ENCODE measurements at regions not wholly inside any gene's neighbourhood (a gene's known extent, or its start where the extent isn't known, plus 50 kb on each side); places are given as distances from the start of the nearest gene placed in this dataset.

DNA sequence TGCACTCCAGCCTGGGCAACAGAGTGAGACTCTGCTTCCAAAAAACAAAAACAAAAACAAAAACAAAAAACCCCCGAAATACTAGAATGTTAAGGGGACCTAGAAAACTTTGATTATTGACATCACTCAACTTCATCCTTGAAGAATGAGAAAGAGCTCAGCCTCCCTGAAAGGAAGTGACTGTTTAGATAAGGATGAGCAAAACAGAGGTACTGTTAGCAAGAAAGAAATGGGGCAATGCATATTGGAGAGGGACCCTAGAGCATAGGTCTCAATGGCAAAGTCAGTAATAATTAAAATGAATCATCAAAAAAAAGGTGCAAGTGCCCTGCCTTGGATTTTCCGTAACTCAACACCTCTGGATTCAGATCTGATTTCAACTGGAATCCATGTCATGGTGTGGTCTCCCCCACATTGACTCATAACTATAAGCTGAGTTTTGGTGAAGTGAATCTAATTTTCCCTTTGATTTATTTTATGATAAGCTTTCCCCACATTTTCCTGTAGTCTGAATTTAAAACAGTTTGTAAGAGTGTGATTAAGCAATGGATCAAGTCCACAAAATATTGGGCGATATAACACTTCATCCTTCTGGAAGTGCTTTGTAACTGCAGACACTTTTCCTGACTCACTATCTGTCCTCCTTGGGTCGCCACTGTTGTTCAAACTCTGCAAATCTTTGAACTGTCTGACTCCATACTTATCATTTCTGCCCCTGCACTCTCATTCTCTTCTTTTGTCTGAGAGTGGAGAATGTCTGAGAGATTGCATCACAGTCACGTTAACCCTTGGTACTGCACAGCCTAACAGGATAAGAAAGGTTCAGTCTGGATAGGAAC, 224.8 kb upstream of the LYZL1 start:
- H3K4me3 ChIP-seq, result no peak overlapping the region
- H3K4me1 ChIP-seq (ENCODE audit: insufficient read depth), result peaks cover 7% of the 10 kb centered on the region
- no peak overlapping the region for H3K27ac ChIP-seq
- H3K27me3 ChIP-seq, result no peaks in the 10 kb centered on the region
- no peaks in the 10 kb centered on the region for H3K36me3 ChIP-seq
- WGBS, 3 donors, result 57 to 67% (median 66%) methylated on average over 5 of the region's 5 CpGs
- H3K9me3 ChIP-seq, result no peaks in the 10 kb centered on the region
- TF ChIP-seq CTCF (IDR thresholded peaks at IDR 0.05) (peak in 1 of 3 donors; percentile 11), POLR2A (IDR thresholded peaks at IDR 0.05) (no peak), EP300 (IDR thresholded peaks at IDR 0.05) (no peak)
- DNase-seq, result no peak
- intact Hi-C loops (cut with DNase I), result no loop called here

DNA sequence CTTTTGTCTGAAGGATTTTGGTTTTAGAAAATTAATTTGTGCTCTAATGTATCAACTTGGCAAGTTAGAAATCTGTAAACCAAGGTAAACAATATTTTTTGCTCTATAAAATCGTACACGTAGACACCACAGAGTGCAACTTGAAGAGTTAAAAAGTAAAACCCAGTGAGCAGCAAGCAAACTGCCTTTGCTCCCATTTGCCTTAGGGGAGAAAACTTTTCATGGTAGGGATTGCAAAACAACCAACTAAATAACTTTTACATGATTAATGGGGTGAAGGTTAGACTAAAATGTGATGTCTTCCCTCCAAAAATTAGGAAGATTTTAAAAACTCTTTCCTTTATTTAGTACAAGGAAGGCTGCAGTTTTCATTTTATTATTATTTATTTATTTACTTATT, 224.2 kb upstream of the LYZL1 start:
- Histone ChIP-seq H3K36me3 (no peaks in the 10 kb centered on the region), H3K4me3 (no peak overlapping the region), H3K27me3 (no peaks in the 10 kb centered on the region), H3K9me3 (no peaks in the 10 kb centered on the region), H3K4me1 (ENCODE audit: insufficient read depth) (peaks cover 5% of the 10 kb centered on the region), H3K27ac (no peak overlapping the region)
- intact Hi-C loops (cut with DNase I), result no loop called here
- DNase-seq, result no peak
- WGBS, 3 donors, result 43 to 53% (median 48%) methylated on average over 2 of the region's 2 CpGs
- no peak for TF ChIP-seq CTCF (IDR thresholded peaks at IDR 0.05)
- TF ChIP-seq POLR2A (IDR thresholded peaks at IDR 0.05), result no peak
- TF ChIP-seq EP300 (IDR thresholded peaks at IDR 0.05), result no peak

- peaks cover 4% of the 10 kb centered on the region for H3K4me1 ChIP-seq (ENCODE audit: insufficient read depth)
- TF ChIP-seq POLR2A (IDR thresholded peaks at IDR 0.05) (no peak), CTCF (IDR thresholded peaks at IDR 0.05) (no peak), EP300 (IDR thresholded peaks at IDR 0.05) (no peak)
- no peak overlapping the region for H3K4me3 ChIP-seq
- no peaks in the 10 kb centered on the region for H3K9me3 ChIP-seq
- no peak overlapping the region for H3K27ac ChIP-seq
- no peak for DNase-seq
- no peaks in the 10 kb centered on the region for H3K36me3 ChIP-seq
- intact Hi-C loops (cut with DNase I), result no loop called here
- no peaks in the 10 kb centered on the region for H3K27me3 ChIP-seq
- 35 to 45% (median 42%) methylated on average over 3 of the region's 3 CpGs for whole genome bisulfite sequencing, 3 donors
These were observed 221.7 kb upstream of the LYZL1 start for GRCh38 chr10:29067161-29067560.

DNA sequence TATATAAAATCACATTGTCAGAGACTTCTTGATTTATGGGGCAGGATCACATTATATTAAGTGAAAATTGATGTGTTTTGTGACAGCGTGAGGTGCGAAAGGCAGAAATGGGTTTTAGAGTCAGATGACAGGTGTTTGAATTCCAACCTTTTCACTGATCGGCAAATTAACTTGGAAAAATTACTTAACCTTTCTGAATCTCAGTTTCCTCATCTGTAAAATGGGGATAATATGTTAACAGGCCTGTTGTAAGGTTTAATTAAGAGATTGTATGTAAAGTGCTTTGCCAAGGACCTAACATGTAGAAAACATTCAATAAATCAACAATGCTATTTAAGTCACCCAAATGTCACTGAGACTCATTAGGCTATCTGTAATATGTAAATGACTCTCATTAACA, 221.2 kb upstream of the LYZL1 start:
- H3K27ac ChIP-seq, result no peak overlapping the region
- no peak overlapping the region for H3K4me3 ChIP-seq
- intact Hi-C loops (cut with DNase I), result no loop called here
- 79 to 96% (median 96%) methylated on average over 3 of the region's 3 CpGs for WGBS, 3 donors
- peaks cover 4% of the 10 kb centered on the region for H3K4me1 ChIP-seq (ENCODE audit: insufficient read depth)
- no peaks in the 10 kb centered on the region for H3K9me3 ChIP-seq
- H3K36me3 ChIP-seq, result no peaks in the 10 kb centered on the region
- no peaks in the 10 kb centered on the region for H3K27me3 ChIP-seq
- no peak for TF ChIP-seq EP300 (IDR thresholded peaks at IDR 0.05)
- TF ChIP-seq POLR2A (IDR thresholded peaks at IDR 0.05), result no peak
- no peak for TF ChIP-seq CTCF (IDR thresholded peaks at IDR 0.05)
- DNase-seq, result no peak
